B cell (primary cell): ENCODE measurements at regions not wholly inside any gene's neighbourhood (a gene's known extent, or its start where the extent isn't known, plus 50 kb on each side); places are given as distances from the start of the nearest gene placed in this dataset.

Experiments used
- ATAC-seq: fragments of 200-7000 bp; cut with Tn5 transposase; one replicate; pipeline ENCODE4 v1.10.0; 2021; ENCODE audit warnings: low read depth, mild to moderate bottlenecking, moderate number of reproducible peaks, moderate library complexity
- CTCF ChIA-PET: fragments of 350-600 bp; sonication (Branson Sonifier 250); formaldehyde crosslinking; loops from one replicate; lab custom pipeline; 2021; ENCODE audit warnings: antibody characterized with exemption, inconsistent platforms; lab: Charles Lee
- POLR2A ChIA-PET: fragments of 350-600 bp; sonication (Branson Sonifier 250); formaldehyde crosslinking; loops from one replicate; lab custom pipeline; 2021; ENCODE audit warnings: antibody characterized with exemption; lab: Charles Lee
- DNase-seq: peaks from one replicate; pipeline ENCODE4 v3.0.0; 2013
- H2AFZ ChIP-seq: 2 replicates; pipeline ENCODE4 v1.6.1; 2012; ENCODE audit warnings: mild to moderate bottlenecking, low read depth, low read length; ENCODE audit not compliant: insufficient read depth, poor library complexity, severe bottlenecking
- H3K27ac ChIP-seq, 2 donors: 1 replicate in 1 of 2; 2 replicates in 1 of 2; pipeline ENCODE4 v1.5.1; 2012 to 2013; ENCODE audit warnings: low read length in 2 of 2, mild to moderate bottlenecking in 2 of 2, moderate library complexity in 1 of 2
- H3K27me3 ChIP-seq, 4 experiments: fragments of 200-600 bp in 1 of 4; sonication (generic) in 1 of 4; replicated peaks in 1 of 4; 1 replicate in 2 of 4; 2 replicates in 2 of 4; pipeline versions ENCODE4 v1.6.1 to v1.7.0; 2013 to 2016; ENCODE audit warnings: low read length in 3 of 4, mild to moderate bottlenecking in 2 of 4, mixed read lengths in 1 of 4, moderate library complexity in 1 of 4; ENCODE audit not compliant: insufficient read depth in 4 of 4, control insufficient read depth in 3 of 4; ENCODE audit errors: control extremely low read depth in 1 of 4
- H3K36me3 ChIP-seq, 2 experiments: replicated peaks in 1 of 2; 1 replicate in 1 of 2; 2 replicates in 1 of 2; pipeline versions ENCODE4 v1.6.1 to v1.7.1; 2013; ENCODE audit warnings: low read length in 1 of 2; ENCODE audit not compliant: insufficient read depth in 2 of 2, control insufficient read depth in 1 of 2; ENCODE audit errors: control extremely low read depth in 1 of 2, extremely low read depth in 1 of 2
- H3K4me1 ChIP-seq, 2 donors: fragments of 200-600 bp in 1 of 2; sonication (generic) in 1 of 2; 1 replicate in 1 of 2; 2 replicates in 1 of 2; pipeline versions ENCODE4 v1.5.1 to v1.6.1; 2013 to 2017; ENCODE audit warnings: low read length in 2 of 2; ENCODE audit not compliant: control insufficient read depth in 2 of 2, insufficient read depth in 2 of 2
- H3K4me2 ChIP-seq: replicated peaks from 2 replicates; pipeline ENCODE3; 2012; ENCODE audit warnings: mild to moderate bottlenecking, low read depth, low read length; ENCODE audit not compliant: poor library complexity, severe bottlenecking
- H3K4me3 ChIP-seq, 5 experiments: fragments of 200-600 bp in 1 of 5; sonication (generic) in 1 of 5; 1 replicate in 3 of 5; 2 replicates in 2 of 5; pipeline versions ENCODE4 v1.5.1 to v1.7.0; 2011 to 2016; ENCODE audit warnings: low read length in 4 of 5, mild to moderate bottlenecking in 4 of 5, low read depth in 2 of 5, control low read depth in 1 of 5, moderate library complexity in 1 of 5; ENCODE audit not compliant: insufficient read depth in 1 of 5; ENCODE audit errors: control extremely low read depth in 1 of 5, extremely low read depth in 1 of 5
- H3K79me2 ChIP-seq: fragments of 200-600 bp; sonication (generic); one replicate; pipeline ENCODE4 v1.6.0; 2016; ENCODE audit warnings: low read length; ENCODE audit not compliant: control insufficient read depth, insufficient read depth
- H3K9ac ChIP-seq: fragments of 200-600 bp; sonication (generic); 2 replicates; pipeline ENCODE4 v1.6.1; 2017; ENCODE audit warnings: mild to moderate bottlenecking, low read length, moderate library complexity
- H3K9me3 ChIP-seq, 3 donors: one replicate each; pipeline versions ENCODE4 v1.6.1 to v1.7.1; 2013; ENCODE audit warnings: low read length in 2 of 3; ENCODE audit not compliant: control insufficient read depth in 2 of 3, insufficient read depth in 1 of 3; ENCODE audit errors: control extremely low read depth in 1 of 3
- H4K20me1 ChIP-seq: 2 replicates; pipeline ENCODE4 v1.6.0; 2012; ENCODE audit warnings: mild to moderate bottlenecking, low read length; ENCODE audit not compliant: insufficient read depth, control insufficient read depth, poor library complexity, severe bottlenecking
- H3K27ac Mint-ChIP-seq: one replicate; pipeline ENCODE4 v1.8.0; 2021; ENCODE audit warnings: mixed read lengths
- H3K27me3 Mint-ChIP-seq: one replicate; pipeline ENCODE4 v1.8.0; 2021; ENCODE audit warnings: mixed read lengths
- H3K4me1 Mint-ChIP-seq: one replicate; pipeline ENCODE4 v1.8.0; 2021; ENCODE audit warnings: mixed read lengths
- H3K4me3 Mint-ChIP-seq: one replicate; pipeline ENCODE4 v1.8.0; 2021; ENCODE audit warnings: mixed read lengths
- H3K9me3 Mint-ChIP-seq: one replicate; pipeline ENCODE4 v1.8.0; 2022; ENCODE audit warnings: mixed read lengths; ENCODE audit not compliant: insufficient read depth
- EZH2 ChIP-seq: IDR thresholded peaks from 2 replicates; pipeline ENCODE4 v1.6.1; 2012; ENCODE audit warnings: borderline replicate concordance, low read depth, mild to moderate bottlenecking, moderate library complexity, low read length; ENCODE audit not compliant: insufficient read depth, poor library complexity, severe bottlenecking
- WGBS: methylation state at CpG from one replicate; pipeline ENCODE4 v1.1.5; 2013; ENCODE audit warnings: missing lambda C conversion rate; ENCODE audit not compliant: insufficient coverage; 5-methylcytosine and 5-hydroxymethylcytosine counted together
- intact Hi-C: fragments of 100-400 bp; cut with micrococcal nuclease; formaldehyde crosslinking; loops from one replicate; pipeline ENCODE4 v1.10.0; 2022
- TF ChIP-seq, protein P1 (sequence below): fragments of 200-600 bp; IDR thresholded peaks from one replicate; pipeline ENCODE4 v1.8.0; 2022; ENCODE audit warnings: antibody characterized with exemption, mild to moderate bottlenecking

DNA sequence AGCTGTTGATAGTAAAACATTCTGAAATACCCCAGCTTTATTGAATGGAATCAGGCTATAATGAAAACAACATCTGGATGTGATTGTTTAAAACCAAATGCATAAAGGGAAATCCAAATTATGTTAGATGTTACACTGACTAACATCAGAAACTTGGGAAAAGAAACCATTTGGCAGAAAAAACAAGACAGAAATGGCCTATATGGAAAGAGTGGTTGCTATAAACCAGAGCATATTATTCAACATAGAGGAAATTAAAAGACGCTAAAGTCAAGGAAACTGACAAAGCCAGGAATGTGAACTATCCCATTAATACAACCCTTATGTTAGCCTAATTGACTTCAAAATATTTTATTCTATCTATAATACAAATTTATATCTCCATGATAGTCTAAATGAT, 53.0 kb upstream of the CABCOCO1 start:
- H3K79me2 ChIP-seq: no peaks in the 10 kb centered on the region

DNA sequence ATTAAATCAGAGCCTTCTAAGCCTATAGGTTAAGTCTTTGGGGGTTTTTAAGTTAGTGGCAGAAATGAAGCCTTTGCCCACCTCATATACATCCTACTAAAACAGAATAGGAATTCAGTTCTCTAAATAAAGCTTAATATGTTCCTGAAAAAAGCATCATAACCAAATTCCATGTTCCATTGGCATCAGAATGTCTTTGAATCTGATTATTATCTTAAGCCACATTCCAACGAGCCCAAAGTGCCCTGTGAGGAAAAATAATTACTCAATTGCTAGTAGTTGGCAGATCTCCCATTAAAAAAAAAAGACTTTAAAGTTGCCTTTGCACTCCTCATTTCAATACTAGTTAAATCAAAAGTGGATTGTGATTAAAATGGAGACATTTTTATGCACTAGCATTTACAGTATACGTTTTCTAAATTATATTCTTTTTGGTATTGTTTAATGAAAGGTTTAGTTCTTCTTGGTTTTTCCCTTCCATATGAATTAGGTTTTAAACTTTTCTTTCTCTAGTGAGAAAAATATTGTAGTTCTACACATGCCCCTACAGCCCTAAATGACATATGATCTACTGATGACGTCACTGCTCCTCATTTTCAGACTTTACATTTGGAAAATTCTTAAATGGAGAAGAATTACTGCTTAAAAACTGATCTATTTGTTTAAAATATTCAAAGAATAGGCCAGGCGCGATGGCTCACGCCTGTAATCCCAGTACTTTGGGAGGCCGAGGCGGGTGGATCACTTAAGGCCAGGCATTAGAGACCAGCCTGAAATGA, 54.3 kb upstream of the CABCOCO1 start:
- Mint-ChIP-seq H3K4me1 (no peaks in the 10 kb centered on the region), H3K4me3 (no peak overlapping the region), H3K9me3 (no peaks in the 10 kb centered on the region), H3K27me3 (peaks cover 21% of the 10 kb centered on the region), H3K27ac (no peak overlapping the region)
- no peak for TF ChIP-seq EZH2
- TF ChIP-seq, protein P1, sequence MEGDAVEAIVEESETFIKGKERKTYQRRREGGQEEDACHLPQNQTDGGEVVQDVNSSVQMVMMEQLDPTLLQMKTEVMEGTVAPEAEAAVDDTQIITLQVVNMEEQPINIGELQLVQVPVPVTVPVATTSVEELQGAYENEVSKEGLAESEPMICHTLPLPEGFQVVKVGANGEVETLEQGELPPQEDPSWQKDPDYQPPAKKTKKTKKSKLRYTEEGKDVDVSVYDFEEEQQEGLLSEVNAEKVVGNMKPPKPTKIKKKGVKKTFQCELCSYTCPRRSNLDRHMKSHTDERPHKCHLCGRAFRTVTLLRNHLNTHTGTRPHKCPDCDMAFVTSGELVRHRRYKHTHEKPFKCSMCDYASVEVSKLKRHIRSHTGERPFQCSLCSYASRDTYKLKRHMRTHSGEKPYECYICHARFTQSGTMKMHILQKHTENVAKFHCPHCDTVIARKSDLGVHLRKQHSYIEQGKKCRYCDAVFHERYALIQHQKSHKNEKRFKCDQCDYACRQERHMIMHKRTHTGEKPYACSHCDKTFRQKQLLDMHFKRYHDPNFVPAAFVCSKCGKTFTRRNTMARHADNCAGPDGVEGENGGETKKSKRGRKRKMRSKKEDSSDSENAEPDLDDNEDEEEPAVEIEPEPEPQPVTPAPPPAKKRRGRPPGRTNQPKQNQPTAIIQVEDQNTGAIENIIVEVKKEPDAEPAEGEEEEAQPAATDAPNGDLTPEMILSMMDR: no peak
- no peaks in the 10 kb centered on the region for H4K20me1 ChIP-seq
- no peak overlapping the region for H3K9ac ChIP-seq
- DNase-seq (no peak), ATAC-seq (no peak)
- H3K4me1 ChIP-seq: no peaks in the 10 kb centered on the region
- no peak overlapping the region for H3K27ac ChIP-seq
- no peaks in the 10 kb centered on the region for H3K79me2 ChIP-seq
- no peak overlapping the region for H3K4me3 ChIP-seq
- intact Hi-C loops: no loop called here
- no peaks in the 10 kb centered on the region for H3K36me3 ChIP-seq
- H3K9me3 ChIP-seq: no peaks in the 10 kb centered on the region
- peaks cover 0 to 6% (median 0%) of the 10 kb centered on the region in 4 experiments for H3K27me3 ChIP-seq
- H2AFZ ChIP-seq: no peak overlapping the region
- ChIA-PET CTCF (interaction anchor here (1.3 kb wide), 1 partner anchor 20 kb away, joined by 3 read pairs; no protein-coding TSS in a partner anchor), POLR2A (no interaction called here)
- no peak overlapping the region for H3K4me2 ChIP-seq
- no CpG with 5 or more reads among the region's 8 CpGs for WGBS

More for the DNA sequence above, 53.0 kb upstream of the CABCOCO1 start:
- no peaks in the 10 kb centered on the region for H3K36me3 ChIP-seq
- TF ChIP-seq, protein P1: no peak
- no peak for TF ChIP-seq EZH2
- Mint-ChIP-seq H3K4me1 (no peaks in the 10 kb centered on the region), H3K27ac (no peak overlapping the region), H3K27me3 (peaks cover 17% of the 10 kb centered on the region), H3K9me3 (no peaks in the 10 kb centered on the region), H3K4me3 (no peak overlapping the region)
- no peak overlapping the region for H3K4me2 ChIP-seq
- H2AFZ ChIP-seq: no peak overlapping the region
- no peaks in the 10 kb centered on the region for H3K9me3 ChIP-seq
- intact Hi-C loops: no loop called here
- H3K9ac ChIP-seq: no peak overlapping the region
- ATAC-seq (no peak), DNase-seq (no peak)
- no peaks in the 10 kb centered on the region for H4K20me1 ChIP-seq
- H3K27ac ChIP-seq: no peak overlapping the region
- POLR2A ChIA-PET: no interaction called here
- no peak overlapping the region for H3K4me3 ChIP-seq
- CTCF ChIA-PET: interaction anchor here (0.6 kb wide), 1 partner anchor 24 kb away, joined by 3 read pairs; no protein-coding TSS in a partner anchor
- no CpG with 5 or more reads among the region's 1 CpG for WGBS
- no peaks in the 10 kb centered on the region for H3K4me1 ChIP-seq
- H3K27me3 ChIP-seq: peaks cover 0 to 6% (median 0%) of the 10 kb centered on the region in 4 experiments
